Kidney epithelial cell (primary cell): ENCODE measurements at regions not wholly inside any gene's neighbourhood (a gene's known extent, or its start where the extent isn't known, plus 50 kb on each side); places are given as distances from the start of the nearest gene placed in this dataset.

ENCODE experiments used
- DNase-seq: peaks from one replicate; pipeline ENCODE4 v3.0.0-alpha.2; 2010; ENCODE audit warnings: low read depth
- H3K27me3 ChIP-seq: 2 replicates; pipeline ENCODE4 v1.6.0; 2011; ENCODE audit warnings: low read length; ENCODE audit not compliant: control insufficient read depth, insufficient read depth
- H3K36me3 ChIP-seq: 2 replicates; pipeline ENCODE4 v1.5.1; 2011; ENCODE audit warnings: low read length; ENCODE audit not compliant: control insufficient read depth, insufficient read depth
- H3K4me3 ChIP-seq: 2 replicates; pipeline ENCODE4 v1.5.1; 2011; ENCODE audit warnings: low read depth, mild to moderate bottlenecking, control low read depth, low read length
- CTCF ChIP-seq: IDR thresholded peaks from 2 replicates; pipeline ENCODE4 v1.5.1; 2011; ENCODE audit warnings: mild to moderate bottlenecking, moderate library complexity, low read length, control low read depth, inconsistent platforms; ENCODE audit not compliant: insufficient read depth, poor library complexity, severe bottlenecking

- no peaks in the 10 kb centered on the region for H3K27me3 ChIP-seq
- no peak overlapping the region for H3K4me3 ChIP-seq
- no peak for TF ChIP-seq CTCF
- no peak for DNase-seq
- H3K36me3 ChIP-seq: no peaks in the 10 kb centered on the region
These were observed 245.1 kb downstream of the STK31 start for GRCh38 chr7:23955145-23955544.

GRCh38 chr7:23955600-23956149 lies 245.7 kb downstream of the STK31 start:
- TF ChIP-seq CTCF: no peak
- Histone ChIP-seq H3K27me3 (no peaks in the 10 kb centered on the region), H3K4me3 (no peak overlapping the region), H3K36me3 (no peaks in the 10 kb centered on the region)
- no peak for DNase-seq

- DNase-seq: no peak
- no peaks in the 10 kb centered on the region for H3K27me3 ChIP-seq
These were observed 247.0 kb downstream of the STK31 start for GRCh38 chr7:23956772-23957576.

GRCh38 chr7:23959821-23960220 lies 249.8 kb downstream of the STK31 start:
- Histone ChIP-seq H3K4me3 (no peak overlapping the region), H3K36me3 (no peaks in the 10 kb centered on the region), H3K27me3 (no peaks in the 10 kb centered on the region)
- no peak for TF ChIP-seq CTCF
- no peak for DNase-seq

More at GRCh38 chr7:23956772-23957576, 247.0 kb downstream of the STK31 start:
- Histone ChIP-seq H3K4me3 (no peak overlapping the region), H3K36me3 (no peaks in the 10 kb centered on the region)
- no peak for TF ChIP-seq CTCF

- Histone ChIP-seq H3K36me3 (no peaks in the 10 kb centered on the region), H3K4me3 (no peak overlapping the region), H3K27me3 (no peaks in the 10 kb centered on the region)
- no peak for TF ChIP-seq CTCF
- no peak for DNase-seq
These were observed 250.3 kb downstream of the STK31 start for GRCh38 chr7:23960361-23960760.
